SK-N-SH (cell line): ENCODE measurements at regions not wholly inside any gene's neighbourhood (a gene's known extent, or its start where the extent isn't known, plus 50 kb on each side); places are given as distances from the start of the nearest gene placed in this dataset.

ENCODE experiments used
- CTCF ChIA-PET: fragments of 300-600, 350-600 bp; formaldehyde crosslinking; extraction: SDS; loops from one replicate; lab custom pipeline; 2021; lab: Yijun Ruan, JAX
- POLR2A ChIA-PET: fragments of 350-600 bp; sonication (Branson Sonifier 250); formaldehyde crosslinking; extraction: SDS; loops from one replicate; lab custom pipeline; 2020; ENCODE audit warnings: antibody characterized with exemption, inconsistent platforms; lab: Yijun Ruan, JAX
- DNase-seq: peaks from one replicate; pipeline ENCODE4 v3.0.0; 2012
- H2AFZ ChIP-seq: fragments of 200-600 bp; sonication (generic); 2 replicates; pipeline ENCODE4 v1.8.1; 2016; ENCODE audit warnings: antibody characterized with exemption, mild to moderate bottlenecking, low read depth
- H3F3A ChIP-seq: fragments of 200-600 bp; sonication (generic); replicated peaks from 2 replicates; pipeline ENCODE3; 2016; ENCODE audit warnings: antibody characterized with exemption, mild to moderate bottlenecking; ENCODE audit not compliant: insufficient read depth
- H3K27ac ChIP-seq, 2 experiments: fragments of 200-500 bp in 1 of 2; fragments of 200-600 bp in 1 of 2; sonication (Bioruptor generic) in 1 of 2; sonication (generic), shearing (Covaris generic) in 1 of 2; 2 replicates each; pipeline versions ENCODE4 v1.5.1 to v1.6.1; 2014 to 2016; ENCODE audit warnings: low read depth in 2 of 2, inconsistent platforms in 1 of 2, low read length in 1 of 2, mild to moderate bottlenecking in 1 of 2, mixed read lengths in 1 of 2
- H3K27me3 ChIP-seq: fragments of 200-600 bp; sonication (generic), shearing (Covaris generic); 2 replicates; pipeline ENCODE4 v1.6.1; 2016; ENCODE audit warnings: mixed run types; ENCODE audit not compliant: insufficient read depth
- H3K36me3 ChIP-seq, 2 experiments: fragments of 200-500 bp in 1 of 2; fragments of 200-600 bp in 1 of 2; sonication (Bioruptor generic) in 1 of 2; sonication (generic) in 1 of 2; replicated peaks in 1 of 2; 2 replicates each; pipeline versions ENCODE3 to v1.5.1; 2014 to 2016; ENCODE audit warnings: low read length in 1 of 2, mild to moderate bottlenecking in 1 of 2; ENCODE audit not compliant: insufficient read depth in 2 of 2, control insufficient read depth in 1 of 2
- H3K4me1 ChIP-seq, 2 experiments: fragments of 200-500 bp in 1 of 2; fragments of 200-600 bp in 1 of 2; sonication (Bioruptor generic) in 1 of 2; sonication (generic), shearing (Covaris generic) in 1 of 2; 2 replicates each; pipeline versions ENCODE4 v1.5.1 to v1.6.1; 2014 to 2016; ENCODE audit warnings: low read depth in 1 of 2, low read length in 1 of 2, mixed run types in 1 of 2; ENCODE audit not compliant: insufficient read depth in 2 of 2, control insufficient read depth in 1 of 2
- H3K4me2 ChIP-seq: fragments of 200-600 bp; sonication (generic), shearing (Covaris generic); 2 replicates; pipeline ENCODE4 v1.6.1; 2017; ENCODE audit warnings: mixed run types
- H3K4me3 ChIP-seq, 2 experiments: fragments of 200-500 bp in 1 of 2; fragments of 200-600 bp in 1 of 2; sonication (Bioruptor generic) in 1 of 2; sonication (generic), shearing (Covaris generic) in 1 of 2; 2 replicates each; pipeline versions ENCODE4 v1.5.1 to v1.8.1; 2014 to 2016; ENCODE audit warnings: low read depth in 2 of 2, inconsistent platforms in 1 of 2, low read length in 1 of 2, mild to moderate bottlenecking in 1 of 2, mixed read lengths in 1 of 2, moderate library complexity in 1 of 2
- H3K79me2 ChIP-seq: fragments of 200-600 bp; sonication (generic); 2 replicates; pipeline ENCODE4 v1.8.1; 2017; ENCODE audit warnings: mild to moderate bottlenecking; ENCODE audit not compliant: insufficient read depth
- H3K9ac ChIP-seq: fragments of 200-600 bp; sonication (generic); 2 replicates; pipeline ENCODE4 v1.6.1; 2017; ENCODE audit warnings: mixed run types
- H3K9me2 ChIP-seq: fragments of 200-600 bp; sonication (generic); 2 replicates; pipeline ENCODE4 v1.6.1; 2017; ENCODE audit warnings: mixed run types
- H3K9me3 ChIP-seq: fragments of 200-600 bp; sonication (generic); 2 replicates; pipeline ENCODE4 v1.6.1; 2017; ENCODE audit warnings: mixed run types, mild to moderate bottlenecking, moderate library complexity
- H4K20me1 ChIP-seq: fragments of 200-600 bp; sonication (generic); 2 replicates; pipeline ENCODE4 v1.6.1; 2017; ENCODE audit warnings: mild to moderate bottlenecking, mixed run types; ENCODE audit not compliant: insufficient read depth
- CHD2 ChIP-seq: fragments of 150-350 bp; IDR thresholded peaks from 2 replicates; pipeline ENCODE4 v1.6.1; 2018; ENCODE audit warnings: low read length; ENCODE audit not compliant: partially characterized antibody
- CTCF ChIP-seq: fragments of 200-600 bp; sonication (generic); IDR thresholded peaks from 2 replicates; pipeline ENCODE4 v1.6.1; 2017; ENCODE audit warnings: antibody characterized with exemption, mild to moderate bottlenecking, moderate library complexity
- EP300 ChIP-seq, 2 experiments: IDR thresholded peaks; 2 replicates each; pipeline versions ENCODE4 v1.4.0 to v1.6.1; 2012; ENCODE audit warnings: borderline replicate concordance in 1 of 2, low read depth in 1 of 2, low read length in 1 of 2
- EZH2phosphoT487 ChIP-seq: fragments of 200-600 bp; sonication (generic); IDR thresholded peaks from 2 replicates; pipeline ENCODE4 v1.6.1; 2017; ENCODE audit warnings: low read depth, mixed run types, mild to moderate bottlenecking, antibody characterized with exemption, moderate library complexity, borderline replicate concordance
- FOXJ3 ChIP-seq: sonication (generic); formaldehyde crosslinking; IDR thresholded peaks from 2 replicates; pipeline ENCODE4 v1.5.1; 2020; ENCODE audit warnings: mild to moderate bottlenecking, missing genetic modification reagents
- GABPA ChIP-seq: IDR thresholded peaks from 2 replicates; pipeline ENCODE4 v1.4.0; 2012; ENCODE audit warnings: low read depth, mild to moderate bottlenecking
- MAX ChIP-seq: IDR thresholded peaks from 2 replicates; pipeline ENCODE4 v1.4.0; 2012; ENCODE audit warnings: low read depth
- MEF2A ChIP-seq: IDR thresholded peaks from 2 replicates; pipeline ENCODE4 v1.4.0; 2012; ENCODE audit warnings: low read depth, borderline replicate concordance
- MXI1 ChIP-seq: IDR thresholded peaks from 2 replicates; pipeline ENCODE4 v1.6.1; 2012; ENCODE audit warnings: mild to moderate bottlenecking, low read depth, low read length, improper control_type of control experiment
- PBX3 ChIP-seq: IDR thresholded peaks from 2 replicates; pipeline ENCODE4; 2012
- RCOR1 ChIP-seq: fragments of 150-350 bp; IDR thresholded peaks from 2 replicates; pipeline ENCODE4 v1.6.1; 2017; ENCODE audit warnings: antibody characterized with exemption, low read length
- RXRA ChIP-seq: IDR thresholded peaks from 2 replicates; pipeline ENCODE4 v1.4.0; 2012; ENCODE audit warnings: low read depth, mild to moderate bottlenecking, borderline replicate concordance
- SMC3 ChIP-seq: IDR thresholded peaks from 2 replicates; pipeline ENCODE4 v1.6.1; 2012; ENCODE audit warnings: low read depth, low read length, improper control_type of control experiment
- TAF1 ChIP-seq: IDR thresholded peaks from 2 replicates; pipeline ENCODE4 v1.6.1; 2012; ENCODE audit warnings: low read depth, mild to moderate bottlenecking, low read length, moderate library complexity, borderline replicate concordance
- TCF12 ChIP-seq: IDR thresholded peaks from 2 replicates; pipeline ENCODE4 v1.4.0; 2012
- USF2 ChIP-seq: fragments of 150-350 bp; IDR thresholded peaks from 2 replicates; pipeline ENCODE4 v1.6.1; 2017; ENCODE audit warnings: antibody characterized with exemption, low read length, low read depth, borderline replicate concordance
- YY1 ChIP-seq: IDR thresholded peaks from 2 replicates; pipeline ENCODE4 v1.4.0; 2012; ENCODE audit warnings: low read depth, mild to moderate bottlenecking
- WGBS: methylation state at CpG from one replicate; pipeline ENCODE4 v1.1.6; 2017; ENCODE audit warnings: low lambda C conversion rate; 5-methylcytosine and 5-hydroxymethylcytosine counted together

GRCh38 chr3:19749448-19750017 lies 184.5 kb downstream of the EFHB start:
- ChIA-PET CTCF (no interaction called here), POLR2A (no interaction called here)
- H3K9me2 ChIP-seq, result no peaks in the 10 kb centered on the region

More at GRCh38 chr3:19749448-19750017, 184.5 kb downstream of the EFHB start:
- no peak overlapping the region for H2AFZ ChIP-seq
- H3K9ac ChIP-seq, result no peak overlapping the region
- WGBS, result 59% methylated on average over 11 of the region's 22 CpGs
- no peak for DNase-seq
- TF ChIP-seq MAX, result no peak
- no peak for TF ChIP-seq SMC3
- no peak for TF ChIP-seq CHD2
- TF ChIP-seq CTCF, result no peak
- TF ChIP-seq RCOR1, result no peak
- no peak for TF ChIP-seq TAF1
- no peak for TF ChIP-seq PBX3
- TF ChIP-seq MXI1, result no peak
- TF ChIP-seq TCF12, result no peak
- no peak for TF ChIP-seq EP300 (IDR thresholded peaks at IDR 0.05; ENCODE audit: borderline replicate concordance in 1 of 2, low read depth in 1 of 2, low read length in 1 of 2)
- no peak for TF ChIP-seq YY1
- TF ChIP-seq RXRA, result no peak
- TF ChIP-seq USF2, result no peak
- no peak for TF ChIP-seq MEF2A
- TF ChIP-seq GABPA, result no peak
- TF ChIP-seq EZH2phosphoT487, result no peak
- TF ChIP-seq FOXJ3 (CRISPR knock-in tag), result no peak
- no peaks in the 10 kb centered on the region for H3K27me3 ChIP-seq
- no peaks in the 10 kb centered on the region for H4K20me1 ChIP-seq
- H3K4me1 ChIP-seq, result no peaks in the 10 kb centered on the region
- H3K4me2 ChIP-seq, result no peak overlapping the region
- H3K36me3 ChIP-seq, result no peaks in the 10 kb centered on the region
- no peaks in the 10 kb centered on the region for H3K9me3 ChIP-seq
- H3F3A ChIP-seq, result no peaks in the 10 kb centered on the region
- no peak overlapping the region for H3K4me3 ChIP-seq
- no peak overlapping the region for H3K27ac ChIP-seq
- no peaks in the 10 kb centered on the region for H3K79me2 ChIP-seq
